ENCODE measurements at regions not wholly inside any gene's neighbourhood (a gene's known extent, or its start where the extent isn't known, plus 50 kb on each side); places are given as distances from the start of the nearest gene placed in this dataset.

DNA sequence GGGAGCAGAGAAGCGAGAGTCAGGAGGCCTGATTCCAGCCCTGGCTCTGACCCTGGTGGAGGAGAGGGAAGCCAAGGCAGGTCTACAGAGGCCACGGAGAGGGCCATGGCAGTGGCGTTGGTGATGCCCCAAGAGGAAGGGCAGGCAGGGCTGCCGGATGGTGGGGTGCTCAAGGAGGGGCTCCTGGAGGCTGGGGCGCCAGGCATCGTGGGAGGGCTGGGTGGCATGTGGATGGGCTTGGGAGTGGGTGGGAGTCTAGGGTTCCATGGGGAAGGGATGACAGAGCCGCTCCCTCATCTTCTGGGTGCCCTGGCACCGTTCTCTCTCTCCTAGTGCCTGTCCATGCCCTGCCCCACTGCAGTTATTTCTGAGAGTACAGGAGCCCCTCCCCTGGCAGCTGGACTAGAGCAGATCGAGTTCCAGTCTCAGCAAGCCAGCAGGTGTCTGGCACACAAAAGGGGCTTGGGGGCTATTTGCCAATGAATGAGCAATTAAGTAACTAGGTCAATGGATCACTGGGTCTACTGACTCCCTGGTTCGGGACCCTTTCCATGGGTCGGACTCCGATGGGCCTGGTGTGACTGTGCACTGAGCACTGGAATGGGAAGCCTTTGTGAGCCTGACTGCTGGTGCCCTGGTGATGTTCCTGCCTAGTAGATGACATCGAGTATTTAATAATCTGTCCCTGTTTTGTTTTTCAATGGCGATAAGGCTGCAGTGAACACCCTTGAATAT is 570.0 kb downstream of the TBC1D22A start:
- TF ChIP-seq ZNF274 (IDR thresholded peaks at IDR 0.05; ENCODE audit: low read depth, low read length) (no peak), POLR2AphosphoS5 (IDR thresholded peaks at IDR 0.05; ENCODE audit: low read depth, low read length) (no peak), SP1 (IDR thresholded peaks at IDR 0.05; ENCODE audit: low read depth) (no peak), POLR2A (IDR thresholded peaks at IDR 0.05; ENCODE audit: borderline replicate concordance, extremely low read depth, insufficient read depth, insufficient read length) (no peak)
- TF ChIP-seq, protein P1, sequence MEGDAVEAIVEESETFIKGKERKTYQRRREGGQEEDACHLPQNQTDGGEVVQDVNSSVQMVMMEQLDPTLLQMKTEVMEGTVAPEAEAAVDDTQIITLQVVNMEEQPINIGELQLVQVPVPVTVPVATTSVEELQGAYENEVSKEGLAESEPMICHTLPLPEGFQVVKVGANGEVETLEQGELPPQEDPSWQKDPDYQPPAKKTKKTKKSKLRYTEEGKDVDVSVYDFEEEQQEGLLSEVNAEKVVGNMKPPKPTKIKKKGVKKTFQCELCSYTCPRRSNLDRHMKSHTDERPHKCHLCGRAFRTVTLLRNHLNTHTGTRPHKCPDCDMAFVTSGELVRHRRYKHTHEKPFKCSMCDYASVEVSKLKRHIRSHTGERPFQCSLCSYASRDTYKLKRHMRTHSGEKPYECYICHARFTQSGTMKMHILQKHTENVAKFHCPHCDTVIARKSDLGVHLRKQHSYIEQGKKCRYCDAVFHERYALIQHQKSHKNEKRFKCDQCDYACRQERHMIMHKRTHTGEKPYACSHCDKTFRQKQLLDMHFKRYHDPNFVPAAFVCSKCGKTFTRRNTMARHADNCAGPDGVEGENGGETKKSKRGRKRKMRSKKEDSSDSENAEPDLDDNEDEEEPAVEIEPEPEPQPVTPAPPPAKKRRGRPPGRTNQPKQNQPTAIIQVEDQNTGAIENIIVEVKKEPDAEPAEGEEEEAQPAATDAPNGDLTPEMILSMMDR (IDR thresholded peaks at IDR 0.05 in 2 of 3, conservative IDR thresholded peaks at IDR 0.05 in 1 of 3; ENCODE audit: borderline replicate concordance in 1 of 3, insufficient read depth in 1 of 3, low read depth in 2 of 3, low read length in 2 of 3), result no peak
